ENCODE measurements at regions not wholly inside any gene's neighbourhood (a gene's known extent, or its start where the extent isn't known, plus 50 kb on each side); places are given as distances from the start of the nearest gene placed in this dataset.

DNA sequence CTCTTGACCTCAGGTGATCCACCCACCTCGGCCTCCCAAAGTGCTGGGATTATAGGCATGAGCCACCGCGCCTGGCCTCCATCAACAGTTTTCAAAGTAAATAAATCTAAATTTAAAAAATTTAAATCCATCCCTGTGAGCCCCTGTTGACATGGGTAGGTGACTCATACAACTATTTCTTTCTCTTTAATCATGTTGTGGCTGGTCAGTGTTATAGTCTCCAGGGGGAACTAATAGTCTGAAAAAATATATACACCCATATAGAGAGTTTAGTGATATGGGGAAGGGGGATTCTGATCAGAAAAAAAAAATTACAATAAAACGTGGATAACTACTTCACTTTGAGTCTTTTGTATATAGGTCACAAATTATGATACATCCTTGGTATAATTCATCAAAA lies 159.2 kb downstream of the ZNF608 start:
- no peak for TF ChIP-seq POLR2A (IDR thresholded peaks at IDR 0.05)
- TF ChIP-seq, protein P1, sequence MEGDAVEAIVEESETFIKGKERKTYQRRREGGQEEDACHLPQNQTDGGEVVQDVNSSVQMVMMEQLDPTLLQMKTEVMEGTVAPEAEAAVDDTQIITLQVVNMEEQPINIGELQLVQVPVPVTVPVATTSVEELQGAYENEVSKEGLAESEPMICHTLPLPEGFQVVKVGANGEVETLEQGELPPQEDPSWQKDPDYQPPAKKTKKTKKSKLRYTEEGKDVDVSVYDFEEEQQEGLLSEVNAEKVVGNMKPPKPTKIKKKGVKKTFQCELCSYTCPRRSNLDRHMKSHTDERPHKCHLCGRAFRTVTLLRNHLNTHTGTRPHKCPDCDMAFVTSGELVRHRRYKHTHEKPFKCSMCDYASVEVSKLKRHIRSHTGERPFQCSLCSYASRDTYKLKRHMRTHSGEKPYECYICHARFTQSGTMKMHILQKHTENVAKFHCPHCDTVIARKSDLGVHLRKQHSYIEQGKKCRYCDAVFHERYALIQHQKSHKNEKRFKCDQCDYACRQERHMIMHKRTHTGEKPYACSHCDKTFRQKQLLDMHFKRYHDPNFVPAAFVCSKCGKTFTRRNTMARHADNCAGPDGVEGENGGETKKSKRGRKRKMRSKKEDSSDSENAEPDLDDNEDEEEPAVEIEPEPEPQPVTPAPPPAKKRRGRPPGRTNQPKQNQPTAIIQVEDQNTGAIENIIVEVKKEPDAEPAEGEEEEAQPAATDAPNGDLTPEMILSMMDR (IDR thresholded peaks at IDR 0.05), result no peak
- Histone ChIP-seq H3K27ac (no peak overlapping the region), H3K4me1 (no peaks in the 10 kb centered on the region), H3K36me3 (no peaks in the 10 kb centered on the region), H3K9me3 (peaks cover 0 to 3% (median 0%) of the 10 kb centered on the region in 4 donors), H3K27me3 (no peaks in the 10 kb centered on the region), H3K4me3 (no peak overlapping the region)
- DNase-seq, result no peak

DNA sequence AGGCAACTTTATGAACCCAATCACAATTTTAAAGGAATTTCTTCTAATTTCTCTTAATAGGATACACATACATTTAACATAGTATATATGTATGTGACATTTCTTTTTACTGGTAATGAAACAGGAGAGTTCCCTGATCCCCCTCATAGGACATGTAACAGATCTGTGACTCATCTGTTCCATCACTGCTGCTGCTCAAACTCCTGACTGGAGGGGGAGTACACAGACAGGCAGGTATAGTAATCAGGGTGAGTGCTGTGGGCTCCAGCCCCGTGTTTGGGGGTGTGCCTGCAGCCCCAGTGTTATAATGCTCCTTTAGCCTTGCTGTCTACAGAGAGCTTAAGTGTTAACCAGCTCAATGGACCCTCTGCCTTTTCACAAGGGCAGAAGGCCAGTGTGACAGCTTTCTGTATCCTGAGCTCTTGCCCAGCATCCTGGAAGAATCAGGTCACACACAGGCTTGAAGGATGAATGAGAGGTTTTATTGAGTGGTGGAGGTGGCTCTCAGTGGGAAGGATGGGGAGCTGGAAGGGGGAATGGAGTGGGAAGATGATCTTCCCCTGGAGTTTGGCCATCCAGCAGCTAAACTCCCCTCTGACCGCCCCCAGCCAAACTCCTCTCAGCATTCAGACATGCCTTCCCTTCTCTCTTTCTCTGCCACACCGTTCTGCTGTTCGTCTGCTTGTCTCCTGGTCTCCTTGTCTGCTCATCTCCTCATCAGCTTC lies 161.3 kb downstream of the ZNF608 start:
- Histone ChIP-seq H3K36me3 (no peaks in the 10 kb centered on the region), H3K27me3 (no peaks in the 10 kb centered on the region), H3K27ac (peak overlapping the region in 1 of 4 donors; percentile 75), H3K4me1 (no peaks in the 10 kb centered on the region), H3K4me3 (no peak overlapping the region), H3K9me3 (peaks cover 0 to 3% (median 0%) of the 10 kb centered on the region in 4 donors)
- TF ChIP-seq, protein P1 (IDR thresholded peaks at IDR 0.05), result no peak
- TF ChIP-seq POLR2A (IDR thresholded peaks at IDR 0.05), result no peak
- DNase-seq, result no peak

DNA sequence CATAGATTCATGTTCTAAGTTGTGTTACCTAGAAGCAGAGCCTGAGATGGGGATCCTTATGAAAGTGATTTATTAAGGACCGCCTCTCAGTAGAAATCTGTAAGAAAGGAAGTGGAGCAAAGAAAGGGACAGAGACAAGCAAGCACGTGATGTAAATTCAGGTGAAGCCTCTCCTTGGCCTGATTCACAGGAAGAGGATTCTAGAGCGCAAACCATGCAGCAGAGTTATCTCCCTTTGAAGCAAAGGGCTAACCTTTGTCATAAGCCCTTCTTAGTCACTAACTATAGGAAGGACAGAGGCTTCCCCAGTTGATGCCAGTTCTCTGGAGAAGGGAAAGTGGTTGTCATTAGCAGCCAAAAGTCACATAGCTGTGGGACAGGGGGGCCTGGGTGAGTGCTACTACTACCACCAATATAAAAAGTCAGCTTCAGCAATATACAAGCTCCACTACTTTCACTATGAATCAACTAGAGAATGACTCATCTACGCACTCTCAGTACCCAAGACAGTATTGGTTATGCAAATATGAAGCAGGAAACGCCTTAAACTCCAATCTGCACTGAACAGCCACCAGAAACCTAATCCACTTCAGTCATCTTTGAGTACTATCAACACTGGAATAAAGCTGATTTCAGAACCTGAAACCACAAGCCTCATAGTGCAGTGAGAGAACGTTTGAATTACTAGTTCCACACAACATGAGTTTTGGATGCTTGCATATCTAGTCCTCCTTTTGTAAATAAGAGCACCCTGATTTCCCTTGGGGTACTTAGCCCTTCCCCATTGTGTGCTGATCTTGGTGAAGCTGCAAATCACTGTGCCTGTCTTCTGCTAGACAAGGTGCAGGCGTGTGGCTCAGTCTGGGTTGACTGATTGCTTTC lies 162.7 kb downstream of the ZNF608 start:
- Histone ChIP-seq H3K4me1 (no peaks in the 10 kb centered on the region), H3K36me3 (no peaks in the 10 kb centered on the region), H3K27ac (peak overlapping the region in 2 of 4 donors; percentile 41 to 75), H3K4me3 (no peak overlapping the region), H3K27me3 (no peaks in the 10 kb centered on the region), H3K9me3 (peaks cover 0 to 3% (median 0%) of the 10 kb centered on the region in 4 donors)
- peak in 1 of 3 donors; percentile 41 for DNase-seq
- no peak for TF ChIP-seq POLR2A (IDR thresholded peaks at IDR 0.05)
- TF ChIP-seq, protein P1 (IDR thresholded peaks at IDR 0.05), result no peak

DNA sequence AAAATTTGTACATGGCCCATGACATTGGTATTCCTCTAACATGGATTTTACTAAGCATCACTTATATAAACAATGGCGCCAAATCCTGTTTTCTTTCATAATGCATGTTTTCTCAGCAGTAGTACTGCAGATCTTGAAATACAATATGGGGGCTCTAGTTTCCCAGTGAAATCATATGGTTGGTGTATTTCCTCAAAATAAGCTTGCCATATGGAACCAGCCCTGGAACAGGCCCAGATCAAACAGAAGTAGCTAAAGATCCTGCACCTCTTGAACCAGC lies 163.9 kb downstream of the ZNF608 start:
- TF ChIP-seq, protein P1 (IDR thresholded peaks at IDR 0.05), result no peak
- TF ChIP-seq POLR2A (IDR thresholded peaks at IDR 0.05), result no peak
- Histone ChIP-seq H3K27me3 (no peaks in the 10 kb centered on the region), H3K36me3 (no peaks in the 10 kb centered on the region), H3K9me3 (peaks cover 0 to 3% (median 0%) of the 10 kb centered on the region in 4 donors), H3K4me1 (no peaks in the 10 kb centered on the region), H3K27ac (no peak overlapping the region), H3K4me3 (no peak overlapping the region)
- no peak for DNase-seq

DNA sequence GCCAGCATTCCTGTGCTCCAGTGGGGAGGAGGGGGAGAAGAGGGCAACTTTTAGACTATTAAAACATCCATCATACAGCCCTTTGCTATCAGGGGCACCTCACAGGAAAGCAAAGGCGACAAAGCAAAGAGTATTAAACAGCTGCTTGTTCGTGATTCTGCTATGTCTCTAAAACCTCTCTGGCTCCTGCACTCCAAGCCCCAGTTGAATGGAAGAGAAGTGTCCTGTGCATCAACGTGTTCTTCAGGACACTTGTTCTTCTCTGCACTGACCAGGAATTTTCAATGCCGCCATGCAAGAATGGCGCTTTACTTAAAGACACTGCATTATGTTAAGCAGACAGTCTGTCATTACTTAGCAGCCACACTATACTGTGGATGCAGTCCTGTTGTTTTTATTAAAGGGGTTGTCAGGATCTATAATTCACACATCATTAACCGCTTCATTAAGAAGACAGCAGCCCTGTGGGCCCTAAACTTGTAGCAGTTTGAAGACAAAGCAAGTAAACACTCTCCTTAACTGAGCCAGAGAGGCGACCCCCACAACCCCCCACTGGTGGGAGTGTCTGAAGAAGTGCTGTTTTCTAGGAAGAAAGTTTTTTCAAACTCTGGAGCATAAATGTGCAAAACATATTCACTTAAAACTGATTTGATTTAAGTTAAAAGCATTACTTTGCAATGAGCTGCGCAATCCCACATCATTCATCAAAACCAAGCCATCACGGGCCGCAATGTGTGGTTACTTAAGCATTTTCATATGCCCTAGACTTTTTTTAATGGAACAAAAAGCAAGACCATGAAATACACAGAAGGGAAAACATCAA lies 164.5 kb downstream of the ZNF608 start:
- Histone ChIP-seq H3K4me3 (no peak overlapping the region), H3K27ac (no peak overlapping the region), H3K36me3 (no peaks in the 10 kb centered on the region), H3K4me1 (no peaks in the 10 kb centered on the region), H3K27me3 (no peaks in the 10 kb centered on the region), H3K9me3 (peaks cover 0 to 3% (median 0%) of the 10 kb centered on the region in 4 donors)
- TF ChIP-seq POLR2A (IDR thresholded peaks at IDR 0.05), result no peak
- TF ChIP-seq, protein P1 (IDR thresholded peaks at IDR 0.05), result no peak
- no peak for DNase-seq
